NT2/D1 (cell line): ENCODE measurements at regions not wholly inside any gene's neighbourhood (a gene's known extent, or its start where the extent isn't known, plus 50 kb on each side); places are given as distances from the start of the nearest gene placed in this dataset.

Experiments
- SUZ12 ChIP-seq: IDR thresholded peaks from 2 replicates; pipeline ENCODE4 v1.6.1; 2011; ENCODE audit not compliant: insufficient read length, insufficient read depth; ENCODE audit errors: extremely low read depth
- YY1 ChIP-seq: IDR thresholded peaks from 2 replicates; pipeline ENCODE4 v1.6.1; 2011; ENCODE audit not compliant: insufficient read length, insufficient read depth
- ZNF274 ChIP-seq: IDR thresholded peaks from 2 replicates; pipeline ENCODE4 v1.6.1; 2011; ENCODE audit warnings: mild to moderate bottlenecking, low read depth, low read length

DNA sequence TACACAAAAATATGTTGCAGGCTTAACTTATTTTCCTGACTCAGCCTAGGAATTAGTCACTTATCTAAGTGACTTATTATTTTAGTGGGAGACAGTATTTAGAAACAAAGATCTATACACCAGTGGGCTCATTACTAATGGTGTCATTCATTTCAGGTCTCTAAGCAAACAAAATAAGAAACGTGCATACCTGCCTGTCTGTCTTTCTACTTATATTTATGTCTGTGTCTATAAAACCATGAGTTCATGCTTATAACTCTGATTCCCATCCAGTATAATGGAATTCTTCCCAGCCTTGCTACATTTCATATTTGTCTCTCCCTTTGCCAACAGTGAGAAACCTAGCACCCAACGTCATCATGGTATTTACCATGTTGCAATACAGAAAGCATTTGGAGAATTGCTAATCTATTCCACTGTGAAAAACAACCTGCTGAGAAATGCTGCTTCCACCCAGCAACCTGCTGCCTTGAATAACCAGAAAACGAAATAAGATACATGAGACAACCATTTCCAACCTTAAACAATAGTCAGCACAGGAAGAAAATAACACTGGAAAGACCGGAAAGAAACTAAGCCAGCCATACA, 501.0 kb downstream of the GLRX3 start:
- TF ChIP-seq ZNF274 = no peak
- no peak for TF ChIP-seq YY1
- TF ChIP-seq SUZ12 = no peak
